ENCODE measurements at regions not wholly inside any gene's neighbourhood (a gene's known extent, or its start where the extent isn't known, plus 50 kb on each side); places are given as distances from the start of the nearest gene placed in this dataset.

GRCh38 chr18:38811209-38811608, 1245.6 kb upstream of the CELF4 start:
- no peak overlapping the region for H3K27ac ChIP-seq
- 69 to 83% methylated on average over 2 of the region's 2 CpGs for WGBS, 2 donors (ENCODE audit: low coverage in 1 of 2)
- DNase-seq: no peak
- H3K27me3 ChIP-seq: no peaks in the 10 kb centered on the region
- in situ Hi-C loops (cut with MboI; ENCODE audit: low pct_ligation_motif_present in 1 of 4, low pct_unique_long_range_greater_than_20kb in 1 of 4, low sequenced_read_pairs in 3 of 4): no loop called here
- H3K4me1 ChIP-seq: no peaks in the 10 kb centered on the region
- H3K36me3 ChIP-seq: no peaks in the 10 kb centered on the region
- no peak for TF ChIP-seq EP300 (IDR thresholded peaks at IDR 0.05; ENCODE audit: low read depth)
- TF ChIP-seq POLR2A (IDR thresholded peaks at IDR 0.05): no peak
- no peak for TF ChIP-seq CTCF (IDR thresholded peaks at IDR 0.05)
- TF ChIP-seq POLR2AphosphoS5 (IDR thresholded peaks at IDR 0.05): no peak
- intact Hi-C loops (cut with DNase I; ENCODE audit: low total_unique reads): no loop called here
- H3K9me3 ChIP-seq: no peaks in the 10 kb centered on the region
- no peak overlapping the region for H3K4me3 ChIP-seq

GRCh38 chr18:38810789-38811188, 1245.2 kb upstream of the CELF4 start:
- in situ Hi-C loops (cut with MboI; ENCODE audit: low pct_ligation_motif_present in 1 of 4, low pct_unique_long_range_greater_than_20kb in 1 of 4, low sequenced_read_pairs in 3 of 4): no loop called here

GRCh38 chr18:38807915-38808314, 1242.3 kb upstream of the CELF4 start:
- Histone ChIP-seq H3K9me3 (no peaks in the 10 kb centered on the region), H3K4me3 (no peak overlapping the region), H3K36me3 (no peaks in the 10 kb centered on the region), H3K27me3 (no peaks in the 10 kb centered on the region), H3K4me1 (no peaks in the 10 kb centered on the region), H3K27ac (no peak overlapping the region)
- intact Hi-C loops (cut with DNase I; ENCODE audit: low total_unique reads) (no loop called here), in situ Hi-C loops (cut with MboI; ENCODE audit: low pct_ligation_motif_present in 1 of 4, low pct_unique_long_range_greater_than_20kb in 1 of 4, low sequenced_read_pairs in 3 of 4) (no loop called here)
- DNase-seq: no peak
- TF ChIP-seq POLR2AphosphoS5 (IDR thresholded peaks at IDR 0.05) (no peak), CTCF (IDR thresholded peaks at IDR 0.05) (no peak), EP300 (IDR thresholded peaks at IDR 0.05; ENCODE audit: low read depth) (no peak), POLR2A (IDR thresholded peaks at IDR 0.05) (no peak)
- 80 to 84% methylated on average over 3 of the region's 3 CpGs for WGBS, 2 donors (ENCODE audit: low coverage in 1 of 2)

More at GRCh38 chr18:38810789-38811188, 1245.2 kb upstream of the CELF4 start:
- intact Hi-C loops (cut with DNase I; ENCODE audit: low total_unique reads): no loop called here
- TF ChIP-seq EP300 (IDR thresholded peaks at IDR 0.05; ENCODE audit: low read depth) (no peak), CTCF (IDR thresholded peaks at IDR 0.05) (no peak), POLR2AphosphoS5 (IDR thresholded peaks at IDR 0.05) (no peak), POLR2A (IDR thresholded peaks at IDR 0.05) (no peak)
- no peaks in the 10 kb centered on the region for H3K36me3 ChIP-seq
- no peak overlapping the region for H3K27ac ChIP-seq
- WGBS, 2 donors (ENCODE audit: low coverage in 1 of 2): 75 to 85% methylated on average over 4 of the region's 4 CpGs
- H3K4me1 ChIP-seq: no peaks in the 10 kb centered on the region
- no peak for DNase-seq
- H3K27me3 ChIP-seq: no peaks in the 10 kb centered on the region
- H3K9me3 ChIP-seq: no peaks in the 10 kb centered on the region
- no peak overlapping the region for H3K4me3 ChIP-seq

- Histone ChIP-seq H3K4me1 (no peaks in the 10 kb centered on the region), H3K27me3 (no peaks in the 10 kb centered on the region), H3K36me3 (no peaks in the 10 kb centered on the region), H3K9me3 (no peaks in the 10 kb centered on the region), H3K4me3 (no peak overlapping the region), H3K27ac (no peak overlapping the region)
- DNase-seq: no peak
- TF ChIP-seq POLR2A (IDR thresholded peaks at IDR 0.05) (no peak), POLR2AphosphoS5 (IDR thresholded peaks at IDR 0.05) (no peak), EP300 (IDR thresholded peaks at IDR 0.05; ENCODE audit: low read depth) (no peak), CTCF (IDR thresholded peaks at IDR 0.05) (no peak)
- in situ Hi-C loops (cut with MboI; ENCODE audit: low pct_ligation_motif_present in 1 of 4, low pct_unique_long_range_greater_than_20kb in 1 of 4, low sequenced_read_pairs in 3 of 4) (no loop called here), intact Hi-C loops (cut with DNase I; ENCODE audit: low total_unique reads) (no loop called here)
- 29 to 52% methylated on average over 1 of the region's 1 CpG for WGBS, 2 donors (ENCODE audit: low coverage in 1 of 2)
Measured at GRCh38 chr18:38805256-38805655, 1239.7 kb upstream of the CELF4 start.
